22Rv1 (cell line): ENCODE measurements at regions not wholly inside any gene's neighbourhood (a gene's known extent, or its start where the extent isn't known, plus 50 kb on each side); places are given as distances from the start of the nearest gene placed in this dataset.

ENCODE experiments used
- ZFX ChIP-seq: fragments of 450-650 bp; IDR thresholded peaks from 2 replicates; pipeline ENCODE4 v1.6.1; 2017; ENCODE audit warnings: antibody characterized with exemption, borderline replicate concordance
- TF ChIP-seq, protein P1 (sequence below): fragments of 450-650 bp; IDR thresholded peaks from 2 replicates; pipeline ENCODE4 v1.5.1; 2017; ENCODE audit warnings: mild to moderate bottlenecking

GRCh38 chr5:12805165-12805698 is 901.0 kb upstream of the CTNND2 start:
- TF ChIP-seq, protein P1, sequence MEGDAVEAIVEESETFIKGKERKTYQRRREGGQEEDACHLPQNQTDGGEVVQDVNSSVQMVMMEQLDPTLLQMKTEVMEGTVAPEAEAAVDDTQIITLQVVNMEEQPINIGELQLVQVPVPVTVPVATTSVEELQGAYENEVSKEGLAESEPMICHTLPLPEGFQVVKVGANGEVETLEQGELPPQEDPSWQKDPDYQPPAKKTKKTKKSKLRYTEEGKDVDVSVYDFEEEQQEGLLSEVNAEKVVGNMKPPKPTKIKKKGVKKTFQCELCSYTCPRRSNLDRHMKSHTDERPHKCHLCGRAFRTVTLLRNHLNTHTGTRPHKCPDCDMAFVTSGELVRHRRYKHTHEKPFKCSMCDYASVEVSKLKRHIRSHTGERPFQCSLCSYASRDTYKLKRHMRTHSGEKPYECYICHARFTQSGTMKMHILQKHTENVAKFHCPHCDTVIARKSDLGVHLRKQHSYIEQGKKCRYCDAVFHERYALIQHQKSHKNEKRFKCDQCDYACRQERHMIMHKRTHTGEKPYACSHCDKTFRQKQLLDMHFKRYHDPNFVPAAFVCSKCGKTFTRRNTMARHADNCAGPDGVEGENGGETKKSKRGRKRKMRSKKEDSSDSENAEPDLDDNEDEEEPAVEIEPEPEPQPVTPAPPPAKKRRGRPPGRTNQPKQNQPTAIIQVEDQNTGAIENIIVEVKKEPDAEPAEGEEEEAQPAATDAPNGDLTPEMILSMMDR = no peak
- no peak for TF ChIP-seq ZFX
